Gastrocnemius medialis (tissue), 4 donors: ENCODE measurements at regions not wholly inside any gene's neighbourhood (a gene's known extent, or its start where the extent isn't known, plus 50 kb on each side); places are given as distances from the start of the nearest gene placed in this dataset.

ENCODE experiments used
- ATAC-seq, 2 donors: fragments of 150-250 bp; one replicate each; pipeline ENCODE4 v1.9.1; 2016
- DNase-seq, 2 donors: peaks; one replicate each; pipeline ENCODE4 v3.0.0-alpha.2; 2019
- H3K27ac ChIP-seq, 4 donors: fragments of 200-600 bp; sonication (generic); 1 replicate in 1 of 4; 2 replicates in 3 of 4; pipeline ENCODE4 v1.5.1; 2016 to 2018; ENCODE audit warnings: mild to moderate bottlenecking in 2 of 4, moderate library complexity in 1 of 4
- H3K27me3 ChIP-seq, 3 donors: fragments of 200-600 bp; sonication (generic) in 2 of 3; 1 replicate in 1 of 3; 2 replicates in 2 of 3; pipeline versions ENCODE4 v1.5.1 to v1.6.0; 2016 to 2019; ENCODE audit warnings: mild to moderate bottlenecking in 1 of 3, moderate library complexity in 1 of 3
- H3K36me3 ChIP-seq, 2 donors: fragments of 200-600 bp; sonication (generic) in 1 of 2; one replicate each; pipeline ENCODE4 v1.5.1; 2017 to 2018
- H3K4me1 ChIP-seq, 2 donors: fragments of 200-600 bp; sonication (generic) in 1 of 2; one replicate each; pipeline ENCODE4 v1.5.1; 2016 to 2017; ENCODE audit warnings: mild to moderate bottlenecking in 2 of 2
- H3K4me3 ChIP-seq, 4 donors: fragments of 200-600 bp; sonication (generic) in 3 of 4; 1 replicate in 1 of 4; 2 replicates in 3 of 4; pipeline ENCODE4 v1.5.1; 2016 to 2019; ENCODE audit warnings: mild to moderate bottlenecking in 2 of 4
- H3K9me3 ChIP-seq, 3 donors: fragments of 200-600 bp; sonication (generic) in 2 of 3; 1 replicate in 1 of 3; 2 replicates in 2 of 3; pipeline ENCODE4 v1.5.1; 2016 to 2019
- POLR2A ChIP-seq, 2 donors: fragments of 450-650 bp; IDR thresholded peaks; one replicate each; pipeline ENCODE4 v1.6.1; 2017; ENCODE audit warnings: antibody characterized with exemption in 2 of 2, mild to moderate bottlenecking in 2 of 2, moderate library complexity in 2 of 2
- in situ Hi-C, 4 donors: fragments of 200-750 bp; cut with MboI; loops; one replicate each; pipeline versions ENCODE4 v1.15.0 to v1.8.0; 2017; ENCODE audit warnings: low sequenced_read_pairs in 4 of 4
- intact Hi-C: fragments of 100-400 bp; cut with DNase I; formaldehyde crosslinking; loops from one replicate; pipeline ENCODE4 v1.15.1; 2023; ENCODE audit warnings: low total_unique reads
- TF ChIP-seq, protein P1 (sequence below), 5 experiments: fragments of 450-650 bp in 3 of 5; fragments of 200-600 bp in 2 of 5; sonication (generic) in 2 of 5; IDR thresholded peaks in 4 of 5; conservative IDR thresholded peaks in 1 of 5; 1 replicate in 4 of 5; 2 replicates in 1 of 5; pipeline ENCODE4 v1.5.1; 2016 to 2019; ENCODE audit warnings: antibody characterized with exemption in 5 of 5, mild to moderate bottlenecking in 3 of 5, moderate library complexity in 3 of 5

DNA sequence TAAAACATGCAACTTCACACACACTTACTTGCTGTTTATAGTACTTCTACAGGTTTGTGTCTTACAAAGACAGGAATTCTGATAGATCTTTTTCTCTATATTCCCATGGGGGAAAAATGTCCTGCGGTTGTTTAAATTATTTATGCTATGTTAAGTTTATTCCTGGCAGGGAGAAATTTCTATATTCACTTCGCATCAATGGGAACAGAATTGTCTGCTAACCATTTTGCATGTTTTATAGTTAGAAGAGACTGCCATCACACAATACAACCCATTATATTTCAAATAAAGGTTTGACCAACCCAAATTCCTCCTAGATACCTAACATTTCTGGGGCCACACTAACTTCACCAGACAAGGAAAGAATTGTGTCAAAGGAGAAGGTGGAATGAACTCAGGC lies 110.0 kb upstream of the PRR16 start:
- no peaks in the 10 kb centered on the region for H3K36me3 ChIP-seq
- H3K4me3 ChIP-seq: no peak overlapping the region
- in situ Hi-C loops: no loop called here
- H3K4me1 ChIP-seq: no peaks in the 10 kb centered on the region
- H3K27me3 ChIP-seq: no peaks in the 10 kb centered on the region
- ATAC-seq (no peak), DNase-seq (no peak)
- intact Hi-C loops: no loop called here
- H3K27ac ChIP-seq: no peak overlapping the region
- TF ChIP-seq POLR2A (IDR thresholded peaks at IDR 0.05): no peak
- TF ChIP-seq, protein P1, sequence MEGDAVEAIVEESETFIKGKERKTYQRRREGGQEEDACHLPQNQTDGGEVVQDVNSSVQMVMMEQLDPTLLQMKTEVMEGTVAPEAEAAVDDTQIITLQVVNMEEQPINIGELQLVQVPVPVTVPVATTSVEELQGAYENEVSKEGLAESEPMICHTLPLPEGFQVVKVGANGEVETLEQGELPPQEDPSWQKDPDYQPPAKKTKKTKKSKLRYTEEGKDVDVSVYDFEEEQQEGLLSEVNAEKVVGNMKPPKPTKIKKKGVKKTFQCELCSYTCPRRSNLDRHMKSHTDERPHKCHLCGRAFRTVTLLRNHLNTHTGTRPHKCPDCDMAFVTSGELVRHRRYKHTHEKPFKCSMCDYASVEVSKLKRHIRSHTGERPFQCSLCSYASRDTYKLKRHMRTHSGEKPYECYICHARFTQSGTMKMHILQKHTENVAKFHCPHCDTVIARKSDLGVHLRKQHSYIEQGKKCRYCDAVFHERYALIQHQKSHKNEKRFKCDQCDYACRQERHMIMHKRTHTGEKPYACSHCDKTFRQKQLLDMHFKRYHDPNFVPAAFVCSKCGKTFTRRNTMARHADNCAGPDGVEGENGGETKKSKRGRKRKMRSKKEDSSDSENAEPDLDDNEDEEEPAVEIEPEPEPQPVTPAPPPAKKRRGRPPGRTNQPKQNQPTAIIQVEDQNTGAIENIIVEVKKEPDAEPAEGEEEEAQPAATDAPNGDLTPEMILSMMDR (IDR thresholded peaks at IDR 0.05 in 4 of 5, conservative IDR thresholded peaks at IDR 0.05 in 1 of 5): no peak
- no peaks in the 10 kb centered on the region for H3K9me3 ChIP-seq

DNA sequence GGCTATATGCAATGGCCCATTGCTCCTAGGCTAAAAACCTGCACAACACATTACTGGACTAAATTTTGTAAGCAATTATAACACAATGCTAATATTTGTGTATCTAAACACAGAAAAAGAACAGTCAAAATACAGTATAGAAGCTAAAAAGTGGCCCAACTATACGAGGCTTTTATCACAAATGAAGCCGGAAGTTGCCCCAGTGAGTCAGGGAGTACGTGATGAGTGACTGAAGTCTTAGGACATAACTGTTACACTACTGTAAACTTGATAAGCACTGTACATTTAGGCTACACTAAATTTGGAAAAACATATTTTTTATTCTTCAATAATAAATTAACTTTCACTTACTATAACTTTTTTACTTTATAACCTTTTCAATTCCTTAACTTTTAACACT lies 105.2 kb upstream of the PRR16 start:
- Histone ChIP-seq H3K4me1 (no peaks in the 10 kb centered on the region), H3K9me3 (no peaks in the 10 kb centered on the region), H3K27ac (no peak overlapping the region), H3K4me3 (no peak overlapping the region), H3K27me3 (no peaks in the 10 kb centered on the region), H3K36me3 (no peaks in the 10 kb centered on the region)
- no peak for ATAC-seq
- intact Hi-C loops (no loop called here), in situ Hi-C loops (no loop called here)
- TF ChIP-seq POLR2A (IDR thresholded peaks at IDR 0.05): no peak
- TF ChIP-seq, protein P1 (IDR thresholded peaks at IDR 0.05 in 4 of 5, conservative IDR thresholded peaks at IDR 0.05 in 1 of 5): no peak
- DNase-seq: no peak

DNA sequence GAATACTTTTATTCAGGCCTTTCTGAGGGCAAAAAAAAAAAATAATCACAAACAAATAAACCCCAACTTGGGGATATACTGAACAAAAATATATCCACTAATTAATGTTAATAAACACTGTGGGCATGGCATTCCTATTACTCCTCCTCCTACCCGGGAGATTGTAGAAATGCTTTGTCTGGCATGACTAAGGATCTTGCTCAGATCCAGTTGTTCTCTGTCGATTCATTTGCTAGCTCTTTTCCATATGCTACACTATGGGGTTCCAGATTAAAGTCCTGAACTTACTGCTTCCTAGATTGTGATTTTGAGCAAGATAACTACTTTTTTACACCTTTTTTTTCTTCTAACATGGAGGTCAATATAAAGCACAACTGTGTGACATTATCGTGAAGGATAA lies 102.2 kb upstream of the PRR16 start:
- no peak overlapping the region for H3K27ac ChIP-seq
- no peak for ATAC-seq
- no peak for DNase-seq
- intact Hi-C loops: no loop called here
- no peaks in the 10 kb centered on the region for H3K9me3 ChIP-seq
- H3K4me1 ChIP-seq: no peaks in the 10 kb centered on the region
- H3K36me3 ChIP-seq: no peaks in the 10 kb centered on the region
- H3K4me3 ChIP-seq: no peak overlapping the region
- no peaks in the 10 kb centered on the region for H3K27me3 ChIP-seq
- no peak for TF ChIP-seq POLR2A (IDR thresholded peaks at IDR 0.05)
- TF ChIP-seq, protein P1 (IDR thresholded peaks at IDR 0.05 in 4 of 5, conservative IDR thresholded peaks at IDR 0.05 in 1 of 5): no peak
- in situ Hi-C loops: no loop called here

DNA sequence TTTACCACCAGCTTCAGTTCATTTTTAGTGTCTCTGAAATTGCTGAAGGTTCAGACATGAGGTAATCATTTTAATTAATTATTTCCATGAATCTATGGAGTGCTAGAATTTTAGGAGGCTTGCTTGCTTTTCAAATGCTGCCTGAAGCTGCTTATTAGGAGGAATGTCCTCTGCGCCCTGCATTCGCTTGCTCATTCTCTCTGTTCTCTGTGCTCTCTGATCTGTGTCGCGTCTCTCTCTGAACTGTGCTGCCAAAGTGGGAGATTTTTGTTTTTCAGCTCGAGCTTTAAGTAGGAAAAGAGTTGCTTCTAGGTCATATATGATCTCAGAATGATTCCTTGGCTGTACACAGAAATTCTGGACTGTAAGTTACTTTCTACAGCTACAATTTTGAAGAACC lies 101.7 kb upstream of the PRR16 start:
- no peak overlapping the region for H3K4me3 ChIP-seq
- H3K27ac ChIP-seq: no peak overlapping the region
- DNase-seq: no peak
- no peaks in the 10 kb centered on the region for H3K9me3 ChIP-seq
- no peaks in the 10 kb centered on the region for H3K4me1 ChIP-seq
- TF ChIP-seq, protein P1 (IDR thresholded peaks at IDR 0.05 in 4 of 5, conservative IDR thresholded peaks at IDR 0.05 in 1 of 5): no peak
- TF ChIP-seq POLR2A (IDR thresholded peaks at IDR 0.05): no peak
- H3K36me3 ChIP-seq: no peaks in the 10 kb centered on the region
- H3K27me3 ChIP-seq: no peaks in the 10 kb centered on the region
- no peak for ATAC-seq
- intact Hi-C loops (no loop called here), in situ Hi-C loops (no loop called here)

DNA sequence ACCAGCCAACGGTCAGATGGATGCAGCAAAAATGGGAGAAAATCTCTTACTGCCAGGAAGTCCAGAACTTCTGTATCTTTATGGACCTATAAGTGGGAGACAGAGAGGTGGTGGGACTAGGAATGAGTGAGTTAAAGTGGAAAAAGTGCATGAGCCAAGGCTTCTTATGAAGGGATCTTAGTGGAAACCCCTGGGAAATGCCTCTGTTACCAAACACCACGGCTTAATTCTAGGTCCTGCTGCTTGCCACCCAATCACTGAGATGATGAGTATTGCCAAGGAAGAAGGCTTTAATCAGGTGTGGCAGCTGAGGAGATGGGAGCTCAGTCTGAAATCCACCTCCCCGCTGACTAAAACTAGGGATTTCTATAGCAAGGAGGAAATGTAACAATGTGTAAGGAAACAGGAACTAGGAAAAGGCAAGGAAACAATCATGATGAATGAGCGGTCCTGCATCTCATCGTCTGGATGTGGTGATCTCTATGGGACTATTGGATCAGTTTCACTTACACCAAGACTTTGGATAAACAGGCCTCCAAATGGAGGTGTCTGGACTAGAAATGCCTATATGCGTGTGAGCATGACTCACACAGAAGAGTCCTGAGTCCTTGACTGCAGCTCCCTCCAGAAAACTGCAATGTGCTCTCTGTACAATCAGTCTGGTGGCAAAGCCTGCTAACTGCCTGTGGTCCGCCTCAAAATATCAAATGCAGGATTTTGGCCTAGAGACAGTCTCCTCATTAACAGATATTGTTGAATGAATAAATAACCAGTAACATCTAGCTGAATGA lies 98.2 kb upstream of the PRR16 start:
- in situ Hi-C loops: no loop called here
- no peak for TF ChIP-seq POLR2A (IDR thresholded peaks at IDR 0.05)
- TF ChIP-seq, protein P1 (IDR thresholded peaks at IDR 0.05 in 4 of 5, conservative IDR thresholded peaks at IDR 0.05 in 1 of 5): no peak
- Histone ChIP-seq H3K36me3 (no peaks in the 10 kb centered on the region), H3K4me3 (no peak overlapping the region), H3K4me1 (no peaks in the 10 kb centered on the region), H3K27me3 (no peaks in the 10 kb centered on the region), H3K9me3 (no peaks in the 10 kb centered on the region), H3K27ac (no peak overlapping the region)
- ATAC-seq (no peak), DNase-seq (no peak)
- intact Hi-C loops: no loop called here
